ENCODE measurements at regions not wholly inside any gene's neighbourhood (a gene's known extent, or its start where the extent isn't known, plus 50 kb on each side); places are given as distances from the start of the nearest gene placed in this dataset.

GRCh38 chr5:136467632-136468031 lies 102.3 kb upstream of the TRPC7 start:
- Mint-ChIP-seq H3K9me3 (ENCODE audit: insufficient read depth) (no peaks in the 10 kb centered on the region), H3K27me3 (no peaks in the 10 kb centered on the region), H3K27ac (no peak overlapping the region), H3K4me3 (no peak overlapping the region), H3K4me1 (no peaks in the 10 kb centered on the region)
- ChIA-PET POLR2A (no interaction called here), CTCF (no interaction called here)
- no peak overlapping the region for H2AFZ ChIP-seq (ENCODE audit: insufficient read depth, low read depth, low read length, poor library complexity, severe bottlenecking)
- no peak overlapping the region for H3K9ac ChIP-seq (ENCODE audit: low read length)
- WGBS (ENCODE audit: insufficient coverage): no CpG with 5 or more reads among the region's 1 CpG
- H3K27me3 ChIP-seq (replicated peaks in 1 of 4; ENCODE audit: control extremely low read depth in 1 of 4, control insufficient read depth in 3 of 4, insufficient read depth in 4 of 4, low read length in 3 of 4): no peaks in the 10 kb centered on the region
- TF ChIP-seq CTCF (IDR thresholded peaks at IDR 0.05) (no peak), EZH2 (IDR thresholded peaks at IDR 0.05; ENCODE audit: borderline replicate concordance, insufficient read depth, low read depth, low read length, poor library complexity, severe bottlenecking) (no peak)
- H4K20me1 ChIP-seq (ENCODE audit: control insufficient read depth, insufficient read depth, low read length, poor library complexity, severe bottlenecking): no peaks in the 10 kb centered on the region
- H3K27ac ChIP-seq (ENCODE audit: low read length in 2 of 2): no peak overlapping the region
- no peaks in the 10 kb centered on the region for H3K4me1 ChIP-seq (ENCODE audit: control insufficient read depth in 2 of 2, insufficient read depth in 2 of 2, low read length in 2 of 2)
- DNase-seq (no peak), ATAC-seq (ENCODE audit: low read depth) (no peak)
- H3K4me3 ChIP-seq (ENCODE audit: control extremely low read depth in 1 of 5, extremely low read depth in 1 of 5, insufficient read depth in 1 of 5, low read depth in 2 of 5, low read length in 4 of 5): no peak overlapping the region
- intact Hi-C loops (cut with micrococcal nuclease): no loop called here
- H3K9me3 ChIP-seq (ENCODE audit: control extremely low read depth in 1 of 3, control insufficient read depth in 2 of 3, insufficient read depth in 1 of 3, low read length in 2 of 3): no peaks in the 10 kb centered on the region
- no peaks in the 10 kb centered on the region for H3K36me3 ChIP-seq (replicated peaks in 1 of 2; ENCODE audit: control extremely low read depth in 1 of 2, control insufficient read depth in 1 of 2, extremely low read depth in 1 of 2, insufficient read depth in 2 of 2, low read length in 1 of 2)
- H3K79me2 ChIP-seq (ENCODE audit: control insufficient read depth, insufficient read depth, low read length): no peaks in the 10 kb centered on the region
- no peak overlapping the region for H3K4me2 ChIP-seq (replicated peaks; ENCODE audit: low read depth, low read length, poor library complexity, severe bottlenecking)

- no CpG with 5 or more reads among the region's 3 CpGs for WGBS (ENCODE audit: insufficient coverage)
- Histone ChIP-seq H3K36me3 (replicated peaks in 1 of 2; ENCODE audit: control extremely low read depth in 1 of 2, control insufficient read depth in 1 of 2, extremely low read depth in 1 of 2, insufficient read depth in 2 of 2, low read length in 1 of 2) (no peaks in the 10 kb centered on the region), H3K27me3 (replicated peaks in 1 of 4; ENCODE audit: control extremely low read depth in 1 of 4, control insufficient read depth in 3 of 4, insufficient read depth in 4 of 4, low read length in 3 of 4) (no peaks in the 10 kb centered on the region), H4K20me1 (ENCODE audit: control insufficient read depth, insufficient read depth, low read length, poor library complexity, severe bottlenecking) (no peaks in the 10 kb centered on the region), H3K79me2 (ENCODE audit: control insufficient read depth, insufficient read depth, low read length) (no peaks in the 10 kb centered on the region), H3K4me3 (ENCODE audit: control extremely low read depth in 1 of 5, extremely low read depth in 1 of 5, insufficient read depth in 1 of 5, low read depth in 2 of 5, low read length in 4 of 5) (no peak overlapping the region), H2AFZ (ENCODE audit: insufficient read depth, low read depth, low read length, poor library complexity, severe bottlenecking) (no peak overlapping the region), H3K9ac (ENCODE audit: low read length) (no peak overlapping the region), H3K9me3 (ENCODE audit: control extremely low read depth in 1 of 3, control insufficient read depth in 2 of 3, insufficient read depth in 1 of 3, low read length in 2 of 3) (no peaks in the 10 kb centered on the region), H3K27ac (ENCODE audit: low read length in 2 of 2) (no peak overlapping the region), H3K4me1 (ENCODE audit: control insufficient read depth in 2 of 2, insufficient read depth in 2 of 2, low read length in 2 of 2) (no peaks in the 10 kb centered on the region), H3K4me2 (replicated peaks; ENCODE audit: low read depth, low read length, poor library complexity, severe bottlenecking) (no peak overlapping the region)
- ChIA-PET CTCF (interaction anchor here (1.5 kb wide), 1 partner anchor 9 kb away, joined by 3 read pairs; no protein-coding TSS in a partner anchor), POLR2A (no interaction called here)
- DNase-seq (no peak), ATAC-seq (ENCODE audit: low read depth) (no peak)
- no peak overlapping the region for H3K27ac Mint-ChIP-seq
- H3K4me3 Mint-ChIP-seq: no peak overlapping the region
- H3K4me1 Mint-ChIP-seq: no peaks in the 10 kb centered on the region
- no peaks in the 10 kb centered on the region for H3K27me3 Mint-ChIP-seq
- TF ChIP-seq CTCF (IDR thresholded peaks at IDR 0.05) (no peak), EZH2 (IDR thresholded peaks at IDR 0.05; ENCODE audit: borderline replicate concordance, insufficient read depth, low read depth, low read length, poor library complexity, severe bottlenecking) (no peak)
- intact Hi-C loops (cut with micrococcal nuclease): no loop called here
- no peaks in the 10 kb centered on the region for H3K9me3 Mint-ChIP-seq (ENCODE audit: insufficient read depth)
Observed at GRCh38 chr5:136466041-136466415, 100.7 kb upstream of the TRPC7 start.
